D721Med (cell line): ENCODE measurements at regions not wholly inside any gene's neighbourhood (a gene's known extent, or its start where the extent isn't known, plus 50 kb on each side); places are given as distances from the start of the nearest gene placed in this dataset.

Experiments used
- DNase-seq: peaks from one replicate; pipeline ENCODE4 v3.0.0; 2011; ENCODE audit warnings: low spot score; ENCODE audit not compliant: insufficient read length
- FAIRE-seq: peaks from 2 replicates; lab custom pipeline; 2011; peaks lifted over from hg19 to GRCh38; lab: Jason Lieb, UNC
- TF ChIP-seq, protein P1 (sequence below): IDR thresholded peaks from 2 replicates; pipeline ENCODE4 v1.5.1; 2012; ENCODE audit warnings: mild to moderate bottlenecking, control low read depth; ENCODE audit not compliant: insufficient read depth; ENCODE audit errors: missing control alignments

DNA sequence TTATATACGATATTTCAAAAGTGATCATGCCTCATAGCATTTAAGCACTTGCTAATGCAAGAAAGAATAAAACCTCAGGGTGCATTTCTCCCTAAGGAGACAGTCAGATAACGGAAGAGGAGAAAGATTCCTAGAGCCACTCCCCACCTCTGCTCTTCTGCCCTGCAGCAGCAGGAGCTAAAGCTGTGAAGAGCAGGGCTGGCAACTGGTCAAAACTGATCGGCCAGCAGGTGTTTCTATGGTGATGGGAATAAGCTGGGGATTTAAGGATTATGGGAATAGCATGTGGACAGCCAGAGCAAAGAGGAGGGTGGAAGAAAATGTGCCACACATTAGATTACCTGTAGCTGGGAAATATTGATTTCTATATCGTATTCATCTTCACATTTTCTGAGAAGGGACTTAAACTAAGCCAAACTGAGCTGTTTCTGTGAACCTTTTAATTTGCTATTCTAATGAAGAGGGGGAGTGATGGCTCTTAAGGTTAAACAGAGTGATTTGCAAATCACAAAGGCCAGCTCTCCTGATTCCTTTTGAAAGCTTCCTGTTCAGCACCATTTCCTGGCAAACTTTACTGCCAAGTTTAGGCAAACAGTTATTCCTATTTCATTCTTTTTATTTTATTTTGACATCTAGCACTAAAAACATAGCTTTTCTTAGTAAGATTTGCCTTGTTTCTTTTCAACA lies 268.9 kb upstream of the PFKP start:
- DNase-seq = no peak
- TF ChIP-seq, protein P1, sequence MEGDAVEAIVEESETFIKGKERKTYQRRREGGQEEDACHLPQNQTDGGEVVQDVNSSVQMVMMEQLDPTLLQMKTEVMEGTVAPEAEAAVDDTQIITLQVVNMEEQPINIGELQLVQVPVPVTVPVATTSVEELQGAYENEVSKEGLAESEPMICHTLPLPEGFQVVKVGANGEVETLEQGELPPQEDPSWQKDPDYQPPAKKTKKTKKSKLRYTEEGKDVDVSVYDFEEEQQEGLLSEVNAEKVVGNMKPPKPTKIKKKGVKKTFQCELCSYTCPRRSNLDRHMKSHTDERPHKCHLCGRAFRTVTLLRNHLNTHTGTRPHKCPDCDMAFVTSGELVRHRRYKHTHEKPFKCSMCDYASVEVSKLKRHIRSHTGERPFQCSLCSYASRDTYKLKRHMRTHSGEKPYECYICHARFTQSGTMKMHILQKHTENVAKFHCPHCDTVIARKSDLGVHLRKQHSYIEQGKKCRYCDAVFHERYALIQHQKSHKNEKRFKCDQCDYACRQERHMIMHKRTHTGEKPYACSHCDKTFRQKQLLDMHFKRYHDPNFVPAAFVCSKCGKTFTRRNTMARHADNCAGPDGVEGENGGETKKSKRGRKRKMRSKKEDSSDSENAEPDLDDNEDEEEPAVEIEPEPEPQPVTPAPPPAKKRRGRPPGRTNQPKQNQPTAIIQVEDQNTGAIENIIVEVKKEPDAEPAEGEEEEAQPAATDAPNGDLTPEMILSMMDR = no peak
- FAIRE-seq = peak; percentile 94

- DNase-seq (no peak), FAIRE-seq (no peak)
- TF ChIP-seq, protein P1 = no peak
Observed at GRCh38 chr10:2791774-2792443, 275.4 kb upstream of the PFKP start.

DNA sequence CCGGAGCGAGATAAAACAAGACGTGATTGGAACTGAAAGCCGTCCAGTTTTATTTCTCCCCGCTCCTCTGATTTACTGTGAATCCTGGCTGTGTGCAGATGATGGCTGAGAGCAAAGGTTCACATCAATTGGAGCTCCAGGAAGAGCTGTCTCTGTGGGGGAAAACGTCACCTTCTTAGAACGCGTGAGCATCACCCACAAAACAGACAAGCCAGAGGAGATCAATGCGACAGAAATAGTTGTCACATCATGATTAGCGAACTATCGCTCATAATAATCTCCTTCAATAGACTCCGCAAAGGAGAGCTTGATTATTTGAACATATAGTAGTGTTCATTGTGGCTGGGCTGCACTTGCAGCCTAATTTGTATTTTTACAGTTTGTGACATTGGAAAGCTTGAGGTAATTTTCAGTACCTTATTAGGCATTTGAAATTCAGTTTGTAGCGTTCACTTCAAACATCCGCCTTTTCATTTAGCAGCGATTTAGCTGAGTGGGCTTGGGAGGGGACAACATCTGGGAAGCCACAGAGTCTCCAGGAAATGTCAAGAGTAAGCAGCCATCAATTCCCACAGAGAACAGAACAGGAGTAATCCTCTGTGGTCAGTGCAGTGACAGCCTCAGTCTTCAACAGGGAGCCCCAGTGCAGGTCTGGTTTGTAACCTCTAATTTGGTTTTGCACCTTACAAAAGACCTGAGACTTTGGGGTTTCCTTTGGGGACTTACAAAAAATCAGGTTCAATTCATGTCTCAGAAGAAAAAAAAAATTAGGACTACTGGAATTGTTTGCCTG lies 276.8 kb upstream of the PFKP start:
- FAIRE-seq (no peak), DNase-seq (no peak)
- TF ChIP-seq, protein P1 = no peak

- FAIRE-seq (no peak), DNase-seq (no peak)
- TF ChIP-seq, protein P1 = no peak
Observed at GRCh38 chr10:2786251-2786650, 281.1 kb upstream of the PFKP start.

DNA sequence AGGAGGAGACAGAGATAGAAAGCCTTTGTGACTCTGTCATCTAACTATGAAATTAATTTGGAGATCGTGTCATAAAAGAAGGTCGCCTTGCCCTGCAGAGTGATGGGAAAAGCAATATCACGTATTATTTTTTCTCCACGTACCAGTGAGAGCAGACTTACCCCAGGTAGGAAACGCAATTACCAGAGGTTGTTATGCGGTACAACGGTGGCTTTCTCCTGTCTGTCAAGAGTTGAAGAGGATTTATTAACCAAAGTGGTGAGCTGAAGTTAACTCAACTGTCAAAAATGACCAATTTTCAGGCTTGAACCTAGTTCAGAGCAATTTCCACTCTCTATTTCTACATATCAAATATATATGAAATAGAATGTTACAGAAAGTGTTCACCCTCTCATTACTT lies 282.6 kb upstream of the PFKP start:
- FAIRE-seq = no peak
- no peak for DNase-seq
- TF ChIP-seq, protein P1 = no peak

DNA sequence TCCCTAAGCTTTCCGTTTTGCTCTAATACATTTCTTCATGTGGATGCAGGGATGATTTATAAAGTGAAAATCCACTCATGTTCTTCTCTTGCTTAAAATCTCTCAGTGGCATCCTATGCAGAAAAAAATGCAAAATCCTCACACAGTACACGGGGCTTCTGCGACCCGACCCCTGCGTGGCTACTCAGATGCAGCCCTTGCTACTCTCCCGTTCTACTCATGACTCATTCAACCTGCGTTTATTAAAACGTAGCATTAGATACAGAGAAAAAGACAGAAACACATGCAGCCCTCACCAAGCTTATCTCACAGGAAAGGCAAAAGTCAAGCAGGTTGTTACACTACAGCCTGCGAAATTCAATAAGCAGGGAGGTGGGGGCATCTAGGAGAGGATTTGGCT lies 284.4 kb upstream of the PFKP start:
- TF ChIP-seq, protein P1 = no peak
- DNase-seq = no peak
- no peak for FAIRE-seq

DNA sequence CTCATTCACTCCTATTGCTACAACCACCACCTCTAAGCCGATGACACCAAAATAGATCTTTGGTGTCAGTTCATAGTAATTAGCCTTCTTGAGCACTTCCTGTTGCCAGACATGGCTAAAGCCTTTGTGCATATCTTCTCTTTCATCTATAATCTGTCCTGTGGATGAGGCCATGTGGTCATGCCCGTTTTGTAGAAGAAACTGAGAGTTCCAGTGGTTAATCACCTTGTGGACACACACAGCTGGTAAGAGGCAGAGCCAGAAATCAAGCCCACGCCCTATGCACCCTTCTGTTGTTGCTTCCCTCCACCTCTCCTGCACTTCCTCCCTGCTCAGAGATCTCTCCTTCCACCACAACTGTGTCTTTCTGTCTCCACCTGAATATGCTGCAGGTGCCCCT lies 285.1 kb upstream of the PFKP start:
- DNase-seq (no peak), FAIRE-seq (no peak)
- TF ChIP-seq, protein P1 = no peak
